Muscle of arm (tissue), 1 donor: ENCODE measurements at regions not wholly inside any gene's neighbourhood (a gene's known extent, or its start where the extent isn't known, plus 50 kb on each side); places are given as distances from the start of the nearest gene placed in this dataset.
A peak's percentile ranks its signal among the peaks of the same experiment; 100 is the strongest.
"Not testable (repeated sequence)": the region's sequence is repeated elsewhere in the genome, so short reads cannot be mapped to it uniquely, and the experiment has no call there.

Experiments used
- DNase-seq: peaks from one replicate; pipeline ENCODE4 v3.0.0-alpha.2; 2013

DNA sequence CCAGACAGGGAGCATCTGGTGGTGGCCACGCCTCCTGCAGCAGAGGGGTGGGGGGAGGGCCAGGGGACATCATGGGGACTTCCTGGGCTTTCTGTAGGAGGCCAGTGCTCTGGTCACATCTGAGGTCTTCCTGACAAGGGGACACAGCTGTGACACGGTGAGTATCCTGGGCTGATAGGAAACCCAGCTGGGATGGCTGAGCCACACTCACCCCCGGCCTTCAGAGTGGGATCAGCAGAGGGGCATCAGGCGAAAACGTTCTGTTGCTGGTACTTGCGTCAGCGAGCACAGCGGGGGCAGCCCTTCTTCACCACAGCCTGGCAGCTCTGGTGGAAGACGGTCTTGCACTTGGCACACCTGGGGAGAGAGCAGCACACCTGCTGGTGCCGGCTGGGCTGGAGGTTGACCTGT lies 122.9 kb upstream of the SMURF2 start:
- no peak for DNase-seq

DNA sequence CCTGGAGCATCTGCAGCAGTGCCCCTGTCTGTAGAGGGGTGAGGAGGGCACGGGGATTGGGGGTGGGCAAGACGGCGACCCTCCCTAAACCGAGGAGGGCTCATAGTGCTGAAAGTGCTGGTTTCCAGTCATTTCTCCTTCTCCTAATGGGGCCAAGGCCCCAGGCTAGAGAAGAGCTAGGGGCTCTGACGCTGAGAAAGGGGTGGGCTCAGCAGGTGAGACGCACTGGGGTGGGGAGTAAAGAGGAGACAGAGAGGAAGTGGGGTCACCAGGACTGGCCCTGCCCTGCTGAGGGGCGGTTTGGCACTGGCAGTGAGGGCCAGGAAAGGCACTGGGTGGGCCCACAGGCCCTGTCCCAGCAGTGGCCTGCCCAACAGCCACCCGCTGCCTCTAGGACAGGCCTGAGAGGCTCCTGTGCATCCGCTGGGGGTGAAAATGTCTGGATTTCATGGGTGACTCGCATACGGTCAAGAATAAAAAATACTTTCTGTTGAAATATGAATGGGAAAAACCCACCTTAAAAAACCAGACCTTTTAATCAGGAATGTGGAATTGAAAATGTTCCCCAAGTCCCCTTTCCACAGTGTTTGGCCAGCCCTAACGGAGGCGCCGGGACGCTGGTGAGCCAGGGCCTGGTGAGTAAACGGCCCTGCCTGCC lies 122.4 kb upstream of the SMURF2 start:
- DNase-seq, result no peak

DNA sequence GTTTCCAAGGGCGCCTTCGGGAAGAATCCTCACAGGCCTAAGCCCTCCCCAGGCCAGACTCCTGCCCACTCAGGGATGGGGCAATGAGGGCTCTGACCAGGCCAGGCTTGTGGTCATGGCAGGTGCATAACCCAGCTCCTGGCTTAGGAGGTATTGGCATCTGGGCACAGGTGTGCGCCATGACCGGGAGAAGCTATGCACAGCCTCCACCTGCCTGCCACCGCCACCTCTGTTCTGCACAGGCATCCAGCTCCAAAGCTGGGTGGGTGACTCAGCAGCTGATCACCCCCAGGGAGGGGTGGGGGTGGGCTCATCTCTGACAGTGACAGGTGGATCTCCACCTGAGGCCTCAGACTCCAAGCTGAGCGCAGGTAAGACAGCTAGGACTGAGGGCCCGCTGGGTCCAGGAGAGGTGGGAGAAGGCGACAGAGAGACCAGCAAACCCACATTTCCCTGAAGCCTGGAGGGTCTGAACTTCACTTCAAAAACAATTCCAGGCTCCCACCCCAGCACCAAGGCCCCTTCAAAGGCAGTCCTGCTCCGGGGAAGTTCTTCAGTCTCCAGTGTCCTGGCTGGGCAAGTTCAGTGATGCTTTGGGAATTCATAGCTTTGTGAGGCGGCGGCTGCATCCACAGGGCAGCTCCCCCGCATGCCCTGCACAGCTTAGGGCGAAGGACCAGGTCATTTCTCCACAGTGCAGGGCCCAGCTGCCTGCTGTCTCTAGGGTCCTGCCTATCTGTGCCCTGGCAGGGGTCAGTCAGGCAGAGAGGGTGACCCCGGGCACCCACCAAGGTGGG lies 121.6 kb upstream of the SMURF2 start:
- no peak for DNase-seq

DNA sequence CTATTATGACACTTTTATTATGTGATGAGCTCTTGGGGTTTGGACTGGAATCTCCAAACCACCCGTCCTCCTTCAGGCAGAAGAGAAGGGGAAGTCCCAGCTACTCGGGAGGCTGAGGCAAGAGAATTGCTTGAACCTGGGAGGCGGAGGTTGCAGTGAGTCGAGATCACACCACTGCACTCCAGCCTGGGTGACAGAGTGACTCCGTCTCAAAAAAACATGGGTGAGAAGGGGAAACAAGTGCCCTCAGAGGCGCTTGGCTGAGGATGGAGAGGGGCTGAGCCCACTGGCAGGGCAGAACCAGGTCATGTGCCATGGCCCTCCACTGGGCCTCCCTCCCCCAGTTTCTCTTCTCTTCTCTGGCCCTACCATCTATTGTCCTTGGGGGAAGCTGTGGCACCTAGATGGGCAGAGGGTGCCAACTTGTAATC lies 120.9 kb upstream of the SMURF2 start:
- no peak for DNase-seq

DNA sequence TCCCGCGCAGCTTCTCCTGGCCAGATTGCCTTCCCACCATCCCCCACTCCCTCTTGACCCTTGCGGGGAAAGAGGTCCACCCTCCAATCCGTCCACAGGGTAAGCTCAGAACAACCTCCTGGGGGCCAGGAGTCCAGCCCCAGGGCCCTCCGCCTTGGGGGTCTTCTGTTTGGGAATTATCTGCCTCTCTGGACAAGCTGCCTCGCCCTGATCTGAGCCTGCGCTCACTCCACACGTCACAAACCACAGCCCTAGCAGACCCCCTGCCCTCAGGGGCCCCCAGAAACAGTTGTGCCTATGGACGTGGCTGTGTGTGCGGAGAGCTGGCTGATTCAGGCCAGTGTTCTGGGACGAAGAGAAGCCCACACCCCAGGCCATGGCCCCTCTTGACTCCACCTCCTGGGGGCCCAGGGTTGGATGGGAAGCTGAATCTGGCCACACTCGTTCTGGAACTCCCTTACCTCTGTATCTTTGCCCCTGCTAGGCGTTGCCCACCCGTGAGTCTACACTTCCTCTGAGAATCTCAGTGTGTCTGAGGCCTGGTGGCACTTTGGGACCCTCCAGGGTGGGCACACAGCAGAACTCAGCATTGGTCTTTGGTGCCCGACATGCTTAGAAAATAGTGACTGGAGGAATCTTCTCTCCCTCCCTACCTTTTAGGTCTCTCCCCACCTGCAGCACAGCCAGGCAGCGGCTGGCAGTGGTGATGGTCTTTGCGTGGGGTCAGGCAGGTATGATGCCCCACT lies 119.9 kb upstream of the SMURF2 start:
- DNase-seq, result no peak

DNA sequence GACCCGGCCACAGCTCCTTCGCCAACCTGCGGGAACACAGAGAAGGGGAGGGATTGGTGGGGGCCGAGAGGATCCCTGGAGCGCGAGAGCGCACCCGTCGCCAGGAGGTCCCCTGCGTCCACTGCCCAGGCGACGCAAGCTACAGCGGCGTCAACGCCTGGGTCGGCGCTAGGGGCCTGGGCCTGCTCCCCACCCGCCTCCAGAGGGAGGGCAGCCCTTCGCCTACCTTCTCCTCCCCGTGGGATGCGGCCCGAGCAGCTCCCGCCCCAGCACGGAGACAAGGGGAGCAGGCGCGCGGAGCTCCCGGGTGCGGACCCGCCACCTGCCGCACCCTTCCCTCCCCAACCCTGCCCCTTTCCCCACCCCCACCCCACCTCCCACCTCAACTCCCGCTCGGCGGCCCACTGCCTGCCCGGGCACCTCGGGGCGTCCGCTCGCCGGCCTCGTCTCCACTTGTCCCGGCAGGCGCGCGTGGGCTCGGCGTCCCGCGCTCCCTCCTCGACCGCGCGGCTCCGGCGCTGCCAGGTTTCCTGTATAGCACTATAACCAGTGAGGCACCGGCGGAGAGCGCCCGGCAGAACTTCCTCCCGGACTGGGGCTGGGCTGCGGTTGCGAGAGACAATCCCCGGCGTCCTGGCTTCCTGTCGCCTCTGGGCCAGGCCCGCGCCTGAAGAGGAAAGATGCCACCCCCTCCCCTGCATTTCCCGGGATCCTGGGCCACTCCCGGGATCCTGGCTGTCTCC lies 119.1 kb upstream of the SMURF2 start:
- DNase-seq, result no peak

DNA sequence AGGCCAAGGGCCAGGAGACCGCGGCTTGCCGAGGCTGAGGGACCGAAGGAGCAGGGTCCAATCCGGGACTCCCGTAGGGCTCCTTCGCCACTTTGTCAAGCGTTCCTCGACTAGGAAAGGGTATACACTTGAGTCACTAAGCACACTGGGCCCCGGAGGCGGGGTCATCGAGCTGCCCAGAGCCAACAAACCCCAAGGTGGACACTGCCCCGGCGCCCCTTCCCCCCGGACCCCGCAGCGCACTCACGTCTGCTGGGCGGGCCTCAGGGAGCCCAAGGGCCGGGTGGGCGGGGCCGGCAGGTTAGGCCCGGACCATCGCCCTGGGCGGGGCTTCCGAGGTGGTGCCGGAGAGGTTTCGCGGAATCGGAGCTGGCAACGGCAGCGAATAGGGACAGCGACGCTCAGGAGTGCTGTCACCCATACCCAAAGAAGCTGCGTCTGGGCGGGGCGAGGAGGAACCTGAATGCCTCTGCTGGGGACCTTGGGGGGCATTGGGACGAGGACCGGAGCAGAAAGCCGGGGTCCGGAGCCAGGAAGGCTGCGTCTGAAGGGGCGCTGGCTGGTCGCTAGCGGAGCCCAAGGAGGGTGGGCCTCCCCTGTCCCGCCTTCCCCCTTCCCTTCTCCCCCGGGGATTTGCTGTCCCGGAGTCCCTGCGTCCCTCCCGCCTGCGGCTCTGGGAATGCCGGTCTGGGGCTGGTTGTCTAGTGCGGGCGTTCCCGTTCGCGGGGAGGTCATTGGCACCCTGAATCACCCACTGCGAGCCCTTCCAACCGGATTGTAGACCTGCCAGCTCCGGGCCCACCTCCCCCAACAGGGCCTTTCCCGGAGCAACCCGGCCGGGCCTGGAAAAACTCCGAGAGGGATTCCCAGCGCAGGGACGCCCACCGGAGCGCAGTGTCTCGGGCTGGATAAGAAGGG lies 118.2 kb upstream of the SMURF2 start:
- DNase-seq, result no peak

DNA sequence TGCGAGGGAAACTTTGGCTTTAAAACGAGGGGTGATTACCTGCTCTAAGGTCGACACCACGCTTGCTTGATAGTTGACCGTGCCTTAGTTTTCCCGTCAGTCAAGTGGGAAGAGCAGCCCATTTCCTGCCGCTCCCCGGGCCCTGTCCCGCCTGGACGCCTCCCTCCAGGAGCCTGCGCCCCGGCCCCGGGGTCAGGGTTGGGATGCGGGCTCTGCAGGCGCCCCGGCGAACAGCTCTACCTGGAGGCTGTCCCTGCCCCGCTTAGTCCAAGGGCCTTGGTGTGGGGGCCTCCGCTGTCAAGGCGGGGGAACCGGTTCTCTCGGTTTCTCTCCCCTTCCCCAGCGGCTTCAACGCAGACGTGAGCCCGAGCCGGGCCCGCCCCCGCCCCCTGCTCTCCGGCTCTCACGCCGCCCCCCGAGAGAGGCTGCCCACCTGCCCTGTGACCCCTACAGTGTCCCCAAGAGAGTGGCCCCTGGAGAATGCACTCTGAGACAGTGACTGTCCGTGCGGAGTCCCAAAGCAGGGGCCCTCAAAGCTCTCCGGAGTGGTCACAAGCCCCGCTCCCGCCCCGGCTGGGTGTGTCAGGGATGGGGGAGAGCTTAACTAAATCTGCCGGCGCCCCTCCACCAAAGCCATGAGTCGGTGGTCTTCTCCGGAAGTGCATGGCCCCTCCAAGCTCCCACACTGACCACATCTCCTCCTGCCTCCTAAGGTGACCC lies 117.4 kb upstream of the SMURF2 start:
- DNase-seq, result no peak

DNA sequence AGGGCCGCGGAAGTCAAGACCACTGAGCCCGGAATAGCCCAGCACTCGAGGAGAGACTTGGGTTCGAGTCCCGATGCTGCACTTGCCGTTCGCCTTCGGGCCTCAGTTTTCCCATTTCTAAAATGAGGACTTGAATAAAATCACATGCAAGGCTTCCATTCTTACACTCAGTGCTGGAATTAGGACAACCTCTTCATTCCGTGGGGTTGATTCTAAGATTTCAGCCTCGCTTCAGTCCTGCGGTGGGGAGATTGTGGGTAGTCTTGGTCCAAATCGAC lies 116.9 kb upstream of the SMURF2 start:
- DNase-seq, result not testable (repeated sequence)

DNA sequence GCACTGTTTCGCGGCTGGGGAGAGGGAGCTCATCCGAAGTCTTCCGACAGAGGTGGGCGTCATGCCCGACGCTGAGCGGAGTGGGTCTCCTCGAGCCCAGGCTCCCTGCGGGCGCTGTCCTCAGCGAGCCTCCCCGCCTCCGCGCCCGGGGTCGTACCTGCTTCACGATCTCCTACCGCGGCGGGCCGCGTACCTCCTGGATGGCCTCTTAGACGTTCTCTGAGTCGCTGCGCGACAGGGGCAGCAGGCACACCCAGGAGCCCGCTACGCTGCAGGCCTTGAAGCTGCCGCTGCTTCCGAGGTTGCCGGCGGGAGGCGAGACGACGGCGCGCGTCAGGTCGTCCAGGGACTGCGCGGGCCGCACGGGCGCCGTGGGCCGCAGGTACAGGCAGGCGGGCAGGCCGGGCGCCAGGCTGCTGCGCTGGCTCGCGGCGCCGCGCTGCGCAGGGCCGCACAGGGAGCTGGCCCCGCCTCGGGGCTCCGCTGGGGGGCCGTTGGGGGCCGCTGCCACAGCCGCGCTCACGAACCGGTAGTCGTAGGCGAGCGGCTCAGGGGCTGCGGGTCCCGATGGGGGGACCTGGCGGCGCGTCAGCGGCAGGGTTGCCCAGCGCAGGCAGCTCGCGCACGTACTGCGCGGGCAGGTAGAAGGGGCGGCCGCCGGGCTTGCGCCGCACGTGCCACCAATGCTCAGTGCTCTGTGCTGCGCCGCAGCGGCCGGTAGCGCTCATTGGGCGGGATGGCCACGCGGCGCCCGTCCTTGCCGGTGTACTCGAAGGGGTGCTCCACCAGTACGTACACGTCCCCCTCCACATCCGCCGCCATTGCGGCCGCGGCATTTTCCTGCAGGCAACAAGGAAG lies 116.4 kb upstream of the SMURF2 start:
- no peak for DNase-seq

DNA sequence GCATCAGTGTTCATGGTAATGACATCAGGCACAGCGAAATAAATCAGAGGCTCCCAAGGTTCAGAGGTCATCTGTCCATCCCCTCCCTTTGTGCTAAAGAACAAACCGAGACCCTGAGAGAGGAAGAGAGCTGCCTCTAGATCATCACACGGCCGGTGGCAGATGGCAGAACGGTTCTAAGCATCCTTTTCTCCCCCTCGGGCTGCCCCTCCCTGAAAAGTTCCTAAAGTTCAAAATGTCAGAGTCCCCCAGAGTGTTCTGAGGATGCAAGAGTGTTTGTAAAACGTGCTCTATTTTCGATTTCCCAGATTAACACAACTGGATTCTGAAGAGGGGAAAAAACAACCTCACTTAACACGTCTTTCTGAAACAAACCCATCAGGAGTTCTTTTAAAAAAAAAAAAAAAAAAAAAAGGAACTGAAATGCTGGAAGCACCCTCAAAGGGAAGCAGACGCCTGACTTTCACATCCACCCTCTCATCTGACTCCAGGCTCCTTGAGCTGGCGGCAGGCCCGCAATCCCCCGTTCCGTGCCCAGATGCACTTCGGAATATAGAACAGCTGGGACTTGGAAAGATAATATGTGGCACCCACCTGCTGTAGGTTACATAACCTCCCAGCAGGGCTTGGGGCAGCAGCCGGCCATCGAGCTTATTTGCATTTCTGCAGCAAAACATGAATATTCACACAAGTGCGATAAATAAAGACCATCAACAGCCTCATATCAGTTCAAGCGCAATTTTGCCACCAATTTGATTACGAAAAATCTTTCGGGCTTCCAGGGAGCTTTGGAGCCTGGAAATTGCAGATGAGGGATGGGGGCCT lies 115.5 kb upstream of the SMURF2 start:
- no peak for DNase-seq

DNA sequence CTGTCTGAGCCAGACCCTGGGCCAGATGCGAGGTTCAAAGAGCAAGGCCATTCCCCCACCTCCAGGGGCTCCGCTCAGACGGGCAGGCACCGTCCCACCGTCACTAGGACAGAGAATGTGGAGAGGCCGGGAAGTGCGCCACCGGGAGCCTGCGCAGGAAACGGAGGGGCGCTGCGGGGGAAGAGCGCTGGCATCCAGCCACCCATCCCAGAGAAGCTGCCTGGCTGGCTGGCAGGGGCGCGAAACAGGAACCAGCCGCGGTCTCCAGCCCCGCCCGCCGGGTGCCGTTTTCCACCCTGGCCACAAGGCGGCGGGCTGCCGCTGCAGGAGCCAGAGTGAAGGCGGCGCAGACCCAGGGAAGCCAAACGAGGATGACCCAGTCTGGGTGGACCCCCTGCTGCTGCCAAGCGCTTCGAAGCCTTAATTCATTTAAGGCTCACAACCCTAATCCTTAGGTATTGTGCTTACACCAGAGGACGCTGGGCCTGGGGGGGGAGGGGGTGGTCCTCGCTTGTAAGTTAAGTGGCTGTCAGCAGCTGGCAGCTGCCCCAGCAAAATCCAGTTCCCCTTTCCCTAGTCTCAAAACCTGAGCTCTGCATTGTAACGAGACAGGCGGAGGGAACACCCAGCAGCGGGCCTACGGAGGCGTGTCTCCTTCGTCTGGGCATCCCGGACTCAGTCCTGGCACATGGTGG lies 114.8 kb upstream of the SMURF2 start:
- DNase-seq, result peak; percentile 77

DNA sequence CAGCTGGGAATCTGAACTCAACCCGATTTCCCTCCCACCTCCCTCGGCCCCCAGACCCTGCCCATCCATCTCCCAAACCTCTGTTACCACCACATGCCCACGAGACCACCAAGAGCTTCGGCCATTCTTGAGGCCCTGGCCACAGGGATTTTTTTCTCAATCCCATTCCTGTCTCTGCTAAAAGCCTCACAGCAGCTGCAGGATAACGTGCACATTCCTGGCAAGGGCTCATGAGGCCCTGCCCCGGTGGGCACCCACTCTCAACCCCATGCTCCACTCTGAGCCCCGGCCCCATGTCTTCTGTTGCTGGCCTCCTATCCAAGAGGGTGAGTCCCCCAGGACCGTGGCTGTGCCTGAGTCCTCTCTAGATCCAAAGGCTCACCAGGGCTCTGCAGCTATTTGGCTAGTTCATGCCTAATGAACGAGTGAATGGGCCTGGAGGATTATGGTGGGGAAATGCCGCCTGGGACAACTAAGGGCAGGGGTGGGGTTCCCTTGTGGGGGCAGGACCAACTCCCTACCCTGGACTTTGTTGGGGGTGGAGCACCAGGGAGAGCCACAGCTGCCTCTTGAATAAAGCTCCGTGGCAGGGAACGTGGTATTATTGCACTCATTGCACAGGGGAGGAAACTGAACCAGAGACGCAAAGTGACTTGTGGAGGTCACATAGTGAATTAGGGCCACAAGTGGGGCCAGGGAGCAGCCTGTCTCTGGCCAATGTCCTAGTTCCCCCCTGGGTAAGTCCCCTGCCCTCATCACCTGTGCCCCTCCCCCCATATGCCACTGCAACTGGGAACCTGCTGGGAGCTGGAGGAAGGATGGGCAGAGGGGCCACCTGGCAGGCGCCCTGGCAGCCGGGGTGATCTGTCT lies 113.8 kb upstream of the SMURF2 start:
- no peak for DNase-seq

DNA sequence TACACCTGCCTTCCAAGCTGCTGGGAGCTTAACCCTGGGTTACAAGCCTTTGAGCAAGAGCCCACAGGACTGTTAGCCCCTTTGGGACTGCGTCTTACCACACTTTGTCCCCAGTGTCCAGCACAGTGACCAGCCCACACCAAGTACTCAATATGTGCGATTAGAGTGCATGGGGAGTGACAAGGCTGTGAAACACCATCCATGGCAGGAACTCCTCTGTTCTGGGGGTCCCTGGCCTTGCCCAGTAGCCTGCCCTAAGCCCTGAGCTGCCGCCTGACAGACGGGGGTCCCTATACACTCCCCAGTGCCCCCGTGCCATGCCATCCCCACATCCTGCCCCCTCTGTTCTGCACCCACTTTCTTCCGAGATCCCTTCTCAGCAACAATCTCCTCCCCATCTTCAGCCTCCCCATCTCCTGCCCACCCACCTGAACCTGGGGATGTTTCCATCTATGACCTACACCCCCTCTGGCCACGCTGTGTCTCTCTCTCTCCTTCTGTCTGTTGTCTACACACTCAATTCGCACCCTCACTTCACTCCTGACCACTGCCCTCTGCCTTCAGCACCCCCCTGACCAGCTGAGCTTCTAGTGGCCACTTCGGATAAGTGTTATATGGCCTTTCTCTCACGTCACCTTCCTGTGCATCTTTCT lies 112.9 kb upstream of the SMURF2 start:
- no peak for DNase-seq

DNA sequence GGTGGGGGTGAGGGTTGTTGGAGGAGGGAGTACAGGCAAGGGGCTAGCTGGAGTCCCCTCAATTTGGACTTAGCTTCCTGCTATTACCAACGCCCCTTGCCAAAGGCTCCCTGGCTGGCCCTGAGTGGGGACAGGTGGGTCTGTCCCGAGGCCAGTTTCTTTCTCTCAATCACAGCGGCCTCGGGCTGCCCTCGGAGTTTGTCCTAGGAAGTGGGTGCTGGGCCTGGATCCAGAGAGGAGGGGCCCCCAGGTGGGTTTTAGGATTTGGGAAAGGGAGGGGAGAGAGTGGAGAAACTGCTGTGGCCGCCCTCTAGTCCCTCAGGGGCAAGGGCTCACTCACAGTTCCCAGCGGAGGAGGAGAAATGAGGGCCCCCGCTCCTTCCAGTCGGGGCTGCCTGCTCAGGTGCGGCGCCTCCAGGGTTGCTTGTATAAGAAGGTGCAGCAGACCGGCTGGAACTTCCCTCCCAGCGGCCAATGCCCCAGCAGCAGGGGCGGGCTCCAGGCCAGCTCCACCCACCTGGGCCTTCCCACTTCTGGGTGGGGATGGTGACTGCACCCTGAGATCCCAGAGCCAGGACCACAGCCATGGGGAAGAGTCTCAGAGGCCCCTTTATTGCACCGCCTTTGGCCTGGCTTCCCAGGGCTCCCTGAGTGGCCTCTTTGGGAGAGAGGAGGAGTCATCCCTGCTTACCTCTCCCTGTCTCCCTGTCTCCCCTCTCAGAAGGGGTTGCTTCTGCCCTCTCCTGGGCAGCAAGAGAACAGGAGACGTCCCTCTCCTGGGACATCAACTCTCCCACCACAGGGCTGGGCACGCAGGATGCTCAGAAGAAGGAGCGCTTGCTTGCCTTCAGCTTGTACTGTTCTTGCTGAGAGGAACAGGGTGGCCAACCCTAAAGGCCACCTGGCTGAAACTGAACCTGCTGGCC lies 112.0 kb upstream of the SMURF2 start:
- DNase-seq, result no peak
